ENCODE measurements at regions not wholly inside any gene's neighbourhood (a gene's known extent, or its start where the extent isn't known, plus 50 kb on each side); places are given as distances from the start of the nearest gene placed in this dataset.
A peak's percentile ranks its signal among the peaks of the same experiment; 100 is the strongest.

DNA sequence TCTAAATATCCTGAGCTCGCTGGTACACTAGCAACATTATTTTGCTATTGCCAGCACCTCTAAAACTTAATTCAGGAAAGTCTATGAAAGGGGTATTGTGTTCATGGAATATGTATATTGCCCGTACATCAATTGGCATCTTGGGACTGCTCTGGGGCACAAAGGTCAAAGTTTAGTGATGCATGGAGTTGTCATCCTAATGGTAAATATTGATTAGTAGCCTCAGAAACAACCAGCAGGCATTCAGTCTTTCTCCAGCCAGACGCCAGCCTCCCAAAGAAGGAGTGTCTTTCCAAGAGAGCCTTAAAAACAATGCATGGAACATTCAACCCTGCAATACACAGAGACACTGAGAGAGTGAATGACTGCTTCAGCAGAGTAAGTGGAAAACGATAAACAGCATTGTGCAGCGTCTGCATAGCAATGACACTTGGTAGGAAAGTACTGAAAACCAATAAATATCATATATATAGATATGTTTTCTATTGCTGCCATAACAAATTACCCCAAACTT lies 377.3 kb downstream of the SHQ1 start:
- 86% methylated on average over 5 of the region's 5 CpGs for WGBS (ENCODE audit: insufficient coverage, low coverage, low lambda C conversion rate, missing lambda C conversion rate)
- ATAC-seq = no peak
- Histone ChIP-seq H3K9me3 (no peaks in the 10 kb centered on the region), H3K36me3 (no peaks in the 10 kb centered on the region), H3K4me1 (peaks cover 0 to 12% (median 5%) of the 10 kb centered on the region in 4 donors), H3K27ac (no peak overlapping the region), H3K27me3 (no peaks in the 10 kb centered on the region), H3K4me3 (no peak overlapping the region)
- DNase-seq = no peak
- TF ChIP-seq, protein P1, sequence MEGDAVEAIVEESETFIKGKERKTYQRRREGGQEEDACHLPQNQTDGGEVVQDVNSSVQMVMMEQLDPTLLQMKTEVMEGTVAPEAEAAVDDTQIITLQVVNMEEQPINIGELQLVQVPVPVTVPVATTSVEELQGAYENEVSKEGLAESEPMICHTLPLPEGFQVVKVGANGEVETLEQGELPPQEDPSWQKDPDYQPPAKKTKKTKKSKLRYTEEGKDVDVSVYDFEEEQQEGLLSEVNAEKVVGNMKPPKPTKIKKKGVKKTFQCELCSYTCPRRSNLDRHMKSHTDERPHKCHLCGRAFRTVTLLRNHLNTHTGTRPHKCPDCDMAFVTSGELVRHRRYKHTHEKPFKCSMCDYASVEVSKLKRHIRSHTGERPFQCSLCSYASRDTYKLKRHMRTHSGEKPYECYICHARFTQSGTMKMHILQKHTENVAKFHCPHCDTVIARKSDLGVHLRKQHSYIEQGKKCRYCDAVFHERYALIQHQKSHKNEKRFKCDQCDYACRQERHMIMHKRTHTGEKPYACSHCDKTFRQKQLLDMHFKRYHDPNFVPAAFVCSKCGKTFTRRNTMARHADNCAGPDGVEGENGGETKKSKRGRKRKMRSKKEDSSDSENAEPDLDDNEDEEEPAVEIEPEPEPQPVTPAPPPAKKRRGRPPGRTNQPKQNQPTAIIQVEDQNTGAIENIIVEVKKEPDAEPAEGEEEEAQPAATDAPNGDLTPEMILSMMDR (IDR thresholded peaks at IDR 0.05) = no peak
- no peak for TF ChIP-seq POLR2A (IDR thresholded peaks at IDR 0.05)
- intact Hi-C loops (cut with DNase I) = no loop called here

DNA sequence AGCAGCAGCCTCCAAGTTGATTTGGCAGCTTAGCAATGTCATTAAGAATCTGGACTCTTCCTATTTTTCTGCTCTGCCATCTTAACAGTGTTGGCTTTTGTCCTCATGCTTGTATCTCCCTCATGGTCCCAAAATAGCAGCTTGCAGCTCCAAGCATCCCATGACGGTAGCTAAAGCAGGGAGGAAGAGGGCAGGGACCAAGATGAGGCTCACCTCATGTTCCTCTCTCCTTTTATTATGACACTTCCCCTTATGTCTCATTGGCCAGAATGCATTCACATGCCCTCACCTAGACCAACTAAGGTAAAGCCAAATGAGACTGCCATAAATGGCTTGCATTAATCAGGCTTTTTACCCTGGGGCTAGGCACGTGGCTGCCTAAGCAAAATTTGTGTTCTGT lies 382.4 kb downstream of the SHQ1 start:
- Histone ChIP-seq H3K9me3 (no peaks in the 10 kb centered on the region), H3K4me3 (no peak overlapping the region), H3K27ac (no peak overlapping the region), H3K36me3 (no peaks in the 10 kb centered on the region), H3K4me1 (peaks cover 0 to 23% (median 7%) of the 10 kb centered on the region in 4 donors), H3K27me3 (no peaks in the 10 kb centered on the region)
- no peak for TF ChIP-seq POLR2A (IDR thresholded peaks at IDR 0.05)
- TF ChIP-seq, protein P1 (IDR thresholded peaks at IDR 0.05) = no peak
- no peak for DNase-seq
- intact Hi-C loops (cut with DNase I) = no loop called here
- WGBS (ENCODE audit: insufficient coverage, low coverage, low lambda C conversion rate, missing lambda C conversion rate) = 63% methylated on average over 2 of the region's 2 CpGs
- no peak for ATAC-seq

DNA sequence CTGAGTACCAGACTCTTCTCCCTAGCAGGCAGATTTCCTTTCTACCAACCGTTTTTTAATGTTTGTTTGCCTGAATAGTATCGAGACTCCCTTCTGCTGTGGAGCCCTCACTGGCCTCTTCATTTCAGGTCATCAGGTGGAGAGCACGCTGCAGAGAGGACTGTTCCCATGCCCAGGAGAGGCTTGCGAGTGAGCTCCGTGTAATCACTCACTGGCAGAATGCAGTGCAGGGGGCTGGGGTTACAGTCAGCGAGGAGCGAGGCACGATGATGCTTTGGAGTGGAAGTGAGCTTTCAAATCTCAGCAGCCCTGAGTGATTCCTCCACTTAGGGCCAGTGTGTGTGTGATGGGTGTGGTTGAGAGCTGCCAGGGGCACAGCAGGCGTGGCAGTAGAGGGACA lies 385.2 kb downstream of the SHQ1 start:
- ATAC-seq = peak; percentile 1 to 15 (median 4)
- peaks cover 0 to 23% (median 7%) of the 10 kb centered on the region in 4 donors for H3K4me1 ChIP-seq
- 33% methylated on average over 8 of the region's 9 CpGs for WGBS (ENCODE audit: insufficient coverage, low coverage, low lambda C conversion rate, missing lambda C conversion rate)
- no peak overlapping the region for H3K4me3 ChIP-seq
- H3K27ac ChIP-seq = peak overlapping the region; percentile 56 to 87 (median 73)
- no peaks in the 10 kb centered on the region for H3K36me3 ChIP-seq
- H3K9me3 ChIP-seq = no peaks in the 10 kb centered on the region
- DNase-seq = no peak
- TF ChIP-seq, protein P1 (IDR thresholded peaks at IDR 0.05) = no peak
- TF ChIP-seq POLR2A (IDR thresholded peaks at IDR 0.05) = no peak
- no peaks in the 10 kb centered on the region for H3K27me3 ChIP-seq
- intact Hi-C loops (cut with DNase I) = no loop called here

DNA sequence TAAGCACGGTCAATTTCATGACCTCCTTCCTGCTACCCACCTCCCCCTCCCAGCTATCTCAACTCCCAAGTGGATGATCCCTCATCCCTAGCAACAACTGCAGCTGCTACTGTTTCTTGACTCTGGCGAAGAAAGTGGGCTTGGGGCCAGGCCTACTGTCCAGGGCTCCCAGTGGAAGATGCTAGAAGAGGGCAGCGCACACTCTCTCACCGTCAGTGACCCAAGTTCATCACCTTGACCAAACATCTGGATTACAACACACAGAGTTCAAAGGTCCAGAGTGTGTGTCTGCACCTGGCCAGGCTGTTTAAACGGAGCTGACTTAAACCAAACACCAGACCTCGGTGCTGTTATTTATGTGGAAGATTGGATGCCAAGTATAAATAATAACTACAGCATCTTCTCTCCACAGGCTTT lies 385.6 kb downstream of the SHQ1 start:
- intact Hi-C loops (cut with DNase I) = no loop called here
- no peaks in the 10 kb centered on the region for H3K27me3 ChIP-seq
- H3K9me3 ChIP-seq = no peaks in the 10 kb centered on the region
- DNase-seq (peak; percentile 68 to 90 (median 87)), ATAC-seq (peak; percentile 89 to 97 (median 94))
- 11% methylated on average over 6 of the region's 6 CpGs for WGBS (ENCODE audit: insufficient coverage, low coverage, low lambda C conversion rate, missing lambda C conversion rate)
- H3K36me3 ChIP-seq = no peaks in the 10 kb centered on the region
- TF ChIP-seq POLR2A (IDR thresholded peaks at IDR 0.05) = no peak
- TF ChIP-seq, protein P1 (IDR thresholded peaks at IDR 0.05) = no peak
- H3K4me3 ChIP-seq = no peak overlapping the region
- peaks cover 0 to 23% (median 7%) of the 10 kb centered on the region in 4 donors for H3K4me1 ChIP-seq
- H3K27ac ChIP-seq = peak overlapping the region; percentile 56 to 87 (median 73)

Data from right lobe of liver (tissue), 6 donors.